ENCODE measurements at regions not wholly inside any gene's neighbourhood (a gene's known extent, or its start where the extent isn't known, plus 50 kb on each side); places are given as distances from the start of the nearest gene placed in this dataset.

GRCh38 chr4:100008048-100008447 lies 58.0 kb upstream of the H2AZ1 start:
- TF ChIP-seq NFRKB (IDR thresholded peaks at IDR 0.05) (no peak), ARNT (IDR thresholded peaks at IDR 0.05) (no peak), FOXA1 (IDR thresholded peaks at IDR 0.05) (no peak), LEF1 (IDR thresholded peaks at IDR 0.05; ENCODE audit: borderline replicate concordance) (no peak), TARDBP (IDR thresholded peaks at IDR 0.05) (no peak), FOXK2 (IDR thresholded peaks at IDR 0.05) (no peak), SP1 (IDR thresholded peaks at IDR 0.05) (no peak), PKNOX1 (IDR thresholded peaks at IDR 0.05) (no peak)

All from HEK293T (cell line).